HL-60 (cell line): ENCODE measurements at regions not wholly inside any gene's neighbourhood (a gene's known extent, or its start where the extent isn't known, plus 50 kb on each side); places are given as distances from the start of the nearest gene placed in this dataset.

Source experiments
- DNase-seq, 2 experiments: peaks; one replicate each; pipeline ENCODE4 v3.0.0-alpha.2; 2010 to 2020; ENCODE audit warnings: low read depth in 1 of 2, low spot score in 1 of 2
- H3K27ac ChIP-seq: fragments of 250-450 bp; sonication (Bioruptor Pico); replicated peaks from 2 replicates; pipeline ENCODE4 v1.5.1; 2020; ENCODE audit warnings: mild to moderate bottlenecking, moderate library complexity
- H3K27me3 ChIP-seq: fragments of 250-450 bp; sonication (Bioruptor Pico); 2 replicates; pipeline ENCODE4 v1.5.1; 2021; ENCODE audit warnings: mild to moderate bottlenecking, moderate library complexity; ENCODE audit not compliant: insufficient read depth, poor library complexity, severe bottlenecking
- H3K4me3 ChIP-seq: replicated peaks from 2 replicates; pipeline ENCODE4 v1.5.1; 2011; ENCODE audit warnings: mild to moderate bottlenecking, control low read depth, low read length; ENCODE audit not compliant: insufficient read depth
- CTCF ChIP-seq: IDR thresholded peaks from one replicate; pipeline ENCODE4 v1.5.1; 2011; ENCODE audit warnings: low read length, control low read depth, inconsistent platforms; ENCODE audit not compliant: insufficient read depth
- GABPA ChIP-seq: IDR thresholded peaks from 2 replicates; pipeline ENCODE4 v1.6.1; 2012; ENCODE audit warnings: low read depth
- POLR2AphosphoS5 ChIP-seq: IDR thresholded peaks from 2 replicates; pipeline ENCODE4 v1.6.1; 2012; ENCODE audit warnings: low read depth
- SPI1 ChIP-seq: IDR thresholded peaks from 2 replicates; pipeline ENCODE4 v1.6.1; 2012; ENCODE audit warnings: low read depth, mild to moderate bottlenecking, borderline replicate concordance
- TF ChIP-seq, protein P1 (sequence below): IDR thresholded peaks from 2 replicates; pipeline ENCODE4 v1.6.1; 2012; ENCODE audit warnings: low read depth; ENCODE audit not compliant: insufficient replicate concordance

- Histone ChIP-seq H3K4me3 (no peak overlapping the region), H3K27me3 (no peaks in the 10 kb centered on the region), H3K27ac (no peak overlapping the region)
- DNase-seq: no peak
- TF ChIP-seq, protein P1, sequence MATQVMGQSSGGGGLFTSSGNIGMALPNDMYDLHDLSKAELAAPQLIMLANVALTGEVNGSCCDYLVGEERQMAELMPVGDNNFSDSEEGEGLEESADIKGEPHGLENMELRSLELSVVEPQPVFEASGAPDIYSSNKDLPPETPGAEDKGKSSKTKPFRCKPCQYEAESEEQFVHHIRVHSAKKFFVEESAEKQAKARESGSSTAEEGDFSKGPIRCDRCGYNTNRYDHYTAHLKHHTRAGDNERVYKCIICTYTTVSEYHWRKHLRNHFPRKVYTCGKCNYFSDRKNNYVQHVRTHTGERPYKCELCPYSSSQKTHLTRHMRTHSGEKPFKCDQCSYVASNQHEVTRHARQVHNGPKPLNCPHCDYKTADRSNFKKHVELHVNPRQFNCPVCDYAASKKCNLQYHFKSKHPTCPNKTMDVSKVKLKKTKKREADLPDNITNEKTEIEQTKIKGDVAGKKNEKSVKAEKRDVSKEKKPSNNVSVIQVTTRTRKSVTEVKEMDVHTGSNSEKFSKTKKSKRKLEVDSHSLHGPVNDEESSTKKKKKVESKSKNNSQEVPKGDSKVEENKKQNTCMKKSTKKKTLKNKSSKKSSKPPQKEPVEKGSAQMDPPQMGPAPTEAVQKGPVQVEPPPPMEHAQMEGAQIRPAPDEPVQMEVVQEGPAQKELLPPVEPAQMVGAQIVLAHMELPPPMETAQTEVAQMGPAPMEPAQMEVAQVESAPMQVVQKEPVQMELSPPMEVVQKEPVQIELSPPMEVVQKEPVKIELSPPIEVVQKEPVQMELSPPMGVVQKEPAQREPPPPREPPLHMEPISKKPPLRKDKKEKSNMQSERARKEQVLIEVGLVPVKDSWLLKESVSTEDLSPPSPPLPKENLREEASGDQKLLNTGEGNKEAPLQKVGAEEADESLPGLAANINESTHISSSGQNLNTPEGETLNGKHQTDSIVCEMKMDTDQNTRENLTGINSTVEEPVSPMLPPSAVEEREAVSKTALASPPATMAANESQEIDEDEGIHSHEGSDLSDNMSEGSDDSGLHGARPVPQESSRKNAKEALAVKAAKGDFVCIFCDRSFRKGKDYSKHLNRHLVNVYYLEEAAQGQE: no peak
- no peak for TF ChIP-seq GABPA
- no peak for TF ChIP-seq POLR2AphosphoS5
- TF ChIP-seq SPI1: no peak
- no peak for TF ChIP-seq CTCF
These were observed 1841.5 kb downstream of the LRRC4C start for GRCh38 chr11:39617971-39618370.

- no peaks in the 10 kb centered on the region for H3K27me3 ChIP-seq
- H3K27ac ChIP-seq: no peak overlapping the region
- no peak overlapping the region for H3K4me3 ChIP-seq
- TF ChIP-seq CTCF (no peak), POLR2AphosphoS5 (no peak), SPI1 (no peak), GABPA (no peak)
- TF ChIP-seq, protein P1: no peak
- DNase-seq: no peak
These were observed 1870.1 kb downstream of the LRRC4C start for GRCh38 chr11:39589391-39589790.

GRCh38 chr11:39586036-39586435 lies 1873.4 kb downstream of the LRRC4C start:
- Histone ChIP-seq H3K4me3 (no peak overlapping the region), H3K27me3 (no peaks in the 10 kb centered on the region), H3K27ac (no peak overlapping the region)
- no peak for DNase-seq
- TF ChIP-seq CTCF (no peak), GABPA (no peak), POLR2AphosphoS5 (no peak)
- TF ChIP-seq, protein P1: no peak
